ENCODE measurements at regions not wholly inside any gene's neighbourhood (a gene's known extent, or its start where the extent isn't known, plus 50 kb on each side); places are given as distances from the start of the nearest gene placed in this dataset.

DNA sequence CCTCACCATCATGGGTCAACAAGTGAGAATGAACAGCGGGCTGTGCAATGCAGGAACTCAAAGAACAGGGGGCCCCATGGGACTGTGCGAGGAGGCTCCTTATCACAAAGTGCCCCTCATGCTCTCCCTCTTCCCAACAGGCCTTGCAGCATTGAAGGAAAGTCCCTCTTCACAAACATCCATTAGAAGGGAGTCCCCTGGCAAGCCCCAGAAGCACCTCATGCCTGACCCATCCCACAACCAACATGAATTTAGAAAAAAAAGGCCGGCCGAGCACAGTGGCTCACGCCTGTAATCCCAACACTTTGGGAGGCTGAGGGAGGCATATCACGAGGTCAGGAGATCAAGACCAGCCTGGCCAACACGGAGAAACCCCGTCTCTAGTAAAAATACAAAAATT lies 122.6 kb upstream of the FSTL4 start:
- H3K27me3 ChIP-seq (ENCODE audit: insufficient read depth, poor library complexity, severe bottlenecking) = no peaks in the 10 kb centered on the region
- peaks cover 19% of the 10 kb centered on the region for H3K4me1 ChIP-seq (ENCODE audit: insufficient read depth, poor library complexity, severe bottlenecking)
- no peaks in the 10 kb centered on the region for H3K9me3 ChIP-seq (ENCODE audit: severe bottlenecking)
- no peaks in the 10 kb centered on the region for H3K36me3 ChIP-seq (ENCODE audit: low read depth)
- no peak for DNase-seq (ENCODE audit: low spot score)
- H3K4me3 ChIP-seq (ENCODE audit: severe bottlenecking) = no peak overlapping the region
- no peak for TF ChIP-seq CTCF (IDR thresholded peaks at IDR 0.05; ENCODE audit: poor library complexity, severe bottlenecking)
- ATAC-seq (ENCODE audit: low read depth) = no peak
- peak overlapping the region; percentile 23 for H3K27ac ChIP-seq (ENCODE audit: poor library complexity, severe bottlenecking)

- ATAC-seq (ENCODE audit: low read depth) = no peak
- H3K9me3 ChIP-seq (ENCODE audit: severe bottlenecking) = no peaks in the 10 kb centered on the region
These were observed 120.2 kb upstream of the FSTL4 start for GRCh38 chr5:133732536-133732935.

GRCh38 chr5:133731951-133732350 lies 119.6 kb upstream of the FSTL4 start:
- Histone ChIP-seq H3K4me1 (ENCODE audit: insufficient read depth, poor library complexity, severe bottlenecking) (peaks cover 9% of the 10 kb centered on the region), H3K9me3 (ENCODE audit: severe bottlenecking) (no peaks in the 10 kb centered on the region), H3K36me3 (ENCODE audit: low read depth) (no peaks in the 10 kb centered on the region), H3K27me3 (ENCODE audit: insufficient read depth, poor library complexity, severe bottlenecking) (no peaks in the 10 kb centered on the region), H3K27ac (ENCODE audit: poor library complexity, severe bottlenecking) (no peak overlapping the region), H3K4me3 (ENCODE audit: severe bottlenecking) (no peak overlapping the region)
- ATAC-seq (ENCODE audit: low read depth) (peak; percentile 18; the same call in 1 of the 3 replicates), DNase-seq (ENCODE audit: low spot score) (no peak)
- no peak for TF ChIP-seq CTCF (IDR thresholded peaks at IDR 0.05; ENCODE audit: poor library complexity, severe bottlenecking)

More at GRCh38 chr5:133732536-133732935, 120.2 kb upstream of the FSTL4 start:
- Histone ChIP-seq H3K4me3 (ENCODE audit: severe bottlenecking) (no peak overlapping the region), H3K27ac (ENCODE audit: poor library complexity, severe bottlenecking) (no peak overlapping the region), H3K4me1 (ENCODE audit: insufficient read depth, poor library complexity, severe bottlenecking) (peaks cover 9% of the 10 kb centered on the region), H3K36me3 (ENCODE audit: low read depth) (no peaks in the 10 kb centered on the region), H3K27me3 (ENCODE audit: insufficient read depth, poor library complexity, severe bottlenecking) (no peaks in the 10 kb centered on the region)
- no peak for DNase-seq (ENCODE audit: low spot score)
- TF ChIP-seq CTCF (IDR thresholded peaks at IDR 0.05; ENCODE audit: poor library complexity, severe bottlenecking) = no peak

DNA sequence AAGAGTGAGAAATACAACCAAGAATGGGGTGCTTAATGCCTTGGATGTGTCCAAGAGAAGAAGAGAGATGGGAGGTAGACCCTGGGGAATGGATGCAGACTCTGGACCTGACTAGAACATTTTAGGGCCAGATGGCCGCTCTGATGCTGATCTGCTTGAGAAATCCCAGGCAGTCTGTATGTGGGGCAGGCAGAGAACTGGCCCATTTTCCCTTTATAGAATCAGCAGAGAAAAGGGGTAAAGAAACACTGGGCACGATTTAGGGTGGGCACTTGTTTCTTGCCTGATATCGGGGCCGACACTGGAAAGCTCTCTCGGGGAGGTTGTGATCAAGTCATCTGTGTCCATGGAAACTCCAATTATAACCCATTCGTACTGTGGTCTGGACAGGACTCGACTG lies 118.5 kb upstream of the FSTL4 start:
- no peak for DNase-seq (ENCODE audit: low spot score)
- TF ChIP-seq CTCF (IDR thresholded peaks at IDR 0.05; ENCODE audit: poor library complexity, severe bottlenecking) = no peak
- Histone ChIP-seq H3K27ac (ENCODE audit: poor library complexity, severe bottlenecking) (no peak overlapping the region), H3K4me1 (ENCODE audit: insufficient read depth, poor library complexity, severe bottlenecking) (peaks cover 9% of the 10 kb centered on the region), H3K4me3 (ENCODE audit: severe bottlenecking) (no peak overlapping the region), H3K27me3 (ENCODE audit: insufficient read depth, poor library complexity, severe bottlenecking) (no peaks in the 10 kb centered on the region), H3K9me3 (ENCODE audit: severe bottlenecking) (no peaks in the 10 kb centered on the region), H3K36me3 (ENCODE audit: low read depth) (no peaks in the 10 kb centered on the region)
- no peak for ATAC-seq (ENCODE audit: low read depth)

- ATAC-seq (ENCODE audit: low read depth) = no peak
- Histone ChIP-seq H3K27ac (ENCODE audit: poor library complexity, severe bottlenecking) (no peak overlapping the region), H3K4me1 (ENCODE audit: insufficient read depth, poor library complexity, severe bottlenecking) (peaks cover 3% of the 10 kb centered on the region), H3K36me3 (ENCODE audit: low read depth) (no peaks in the 10 kb centered on the region), H3K27me3 (ENCODE audit: insufficient read depth, poor library complexity, severe bottlenecking) (no peaks in the 10 kb centered on the region), H3K4me3 (ENCODE audit: severe bottlenecking) (no peak overlapping the region), H3K9me3 (ENCODE audit: severe bottlenecking) (no peaks in the 10 kb centered on the region)
- no peak for DNase-seq (ENCODE audit: low spot score)
- TF ChIP-seq CTCF (IDR thresholded peaks at IDR 0.05; ENCODE audit: poor library complexity, severe bottlenecking) = no peak
These were observed 118.0 kb upstream of the FSTL4 start for GRCh38 chr5:133730346-133730745.

Data from RWPE2 (cell line).